Prostate gland (tissue), 2 donors: ENCODE measurements at regions not wholly inside any gene's neighbourhood (a gene's known extent, or its start where the extent isn't known, plus 50 kb on each side); places are given as distances from the start of the nearest gene placed in this dataset.

Source experiments
- DNase-seq: peaks from one replicate; pipeline ENCODE4 v3.0.0-alpha.2; 2019; ENCODE audit warnings: low spot score
- H3K27ac ChIP-seq, 2 donors: fragments of 200-600 bp; sonication (generic); 2 replicates each; pipeline ENCODE4 v1.5.1; 2017 to 2019
- H3K27me3 ChIP-seq: fragments of 200-600 bp; sonication (generic); replicated peaks from 2 replicates; pipeline ENCODE4 v1.5.1; 2019; ENCODE audit not compliant: insufficient read depth
- H3K36me3 ChIP-seq, 2 donors: fragments of 200-600 bp; sonication (generic); 1 replicate in 1 of 2; 2 replicates in 1 of 2; pipeline versions ENCODE4 v1.5.1 to v1.8.1; 2017 to 2019
- H3K4me1 ChIP-seq: fragments of 200-600 bp; sonication (generic); replicated peaks from 2 replicates; pipeline ENCODE4 v1.5.1; 2019
- H3K4me3 ChIP-seq, 2 donors: fragments of 200-600 bp; sonication (generic); 2 replicates each; pipeline ENCODE4 v1.5.1; 2017 to 2019
- H3K9me3 ChIP-seq: fragments of 200-600 bp; sonication (generic); 2 replicates; pipeline ENCODE4 v1.5.1; 2017
- CTCF ChIP-seq, 4 experiments: fragments of 200-600 bp in 2 of 4; fragments of 450-650 bp in 2 of 4; sonication (generic) in 2 of 4; IDR thresholded peaks; 1 replicate in 3 of 4; 2 replicates in 1 of 4; pipeline ENCODE4 v1.5.1; 2016 to 2019; ENCODE audit warnings: antibody characterized with exemption in 4 of 4, mild to moderate bottlenecking in 2 of 4, moderate library complexity in 2 of 4
- POLR2A ChIP-seq: fragments of 450-650 bp; IDR thresholded peaks from one replicate; pipeline ENCODE4 v1.6.1; 2016; ENCODE audit warnings: antibody characterized with exemption, mild to moderate bottlenecking
- POLR2AphosphoS5 ChIP-seq: sonication (generic); formaldehyde crosslinking; IDR thresholded peaks from one replicate; pipeline ENCODE4 v1.6.1; 2017; ENCODE audit warnings: antibody characterized with exemption
- WGBS: methylation state at CpG from one replicate; pipeline ENCODE4 v1.1.5; 2018; 5-methylcytosine and 5-hydroxymethylcytosine counted together
- intact Hi-C: fragments of 100-400 bp; cut with DNase I; formaldehyde crosslinking; loops from one replicate; pipeline ENCODE4 v1.14.2; 2022

GRCh38 chrX:38975368-38975942, 174.2 kb downstream of the MID1IP1 start:
- H3K9me3 ChIP-seq: no peaks in the 10 kb centered on the region
- intact Hi-C loops: no loop called here

GRCh38 chrX:38982370-38982769, 181.1 kb downstream of the MID1IP1 start:
- TF ChIP-seq CTCF (IDR thresholded peaks at IDR 0.05) (no peak), POLR2AphosphoS5 (no peak), POLR2A (no peak)
- no peak overlapping the region for H3K27ac ChIP-seq
- H3K4me1 ChIP-seq: no peaks in the 10 kb centered on the region
- no peak overlapping the region for H3K4me3 ChIP-seq
- no peaks in the 10 kb centered on the region for H3K9me3 ChIP-seq
- H3K36me3 ChIP-seq: no peaks in the 10 kb centered on the region
- H3K27me3 ChIP-seq: no peaks in the 10 kb centered on the region
- 92% methylated on average over 3 of the region's 3 CpGs for WGBS
- intact Hi-C loops: no loop called here
- no peak for DNase-seq

More at GRCh38 chrX:38975368-38975942, 174.2 kb downstream of the MID1IP1 start:
- H3K4me3 ChIP-seq: no peak overlapping the region
- no peaks in the 10 kb centered on the region for H3K4me1 ChIP-seq
- H3K36me3 ChIP-seq: no peaks in the 10 kb centered on the region
- DNase-seq: no peak
- no peak overlapping the region for H3K27ac ChIP-seq
- H3K27me3 ChIP-seq: no peaks in the 10 kb centered on the region
- TF ChIP-seq POLR2A (no peak), POLR2AphosphoS5 (no peak), CTCF (IDR thresholded peaks at IDR 0.05) (no peak)

- H3K27ac ChIP-seq: no peak overlapping the region
These were observed 181.6 kb downstream of the MID1IP1 start for GRCh38 chrX:38982843-38983242.

DNA sequence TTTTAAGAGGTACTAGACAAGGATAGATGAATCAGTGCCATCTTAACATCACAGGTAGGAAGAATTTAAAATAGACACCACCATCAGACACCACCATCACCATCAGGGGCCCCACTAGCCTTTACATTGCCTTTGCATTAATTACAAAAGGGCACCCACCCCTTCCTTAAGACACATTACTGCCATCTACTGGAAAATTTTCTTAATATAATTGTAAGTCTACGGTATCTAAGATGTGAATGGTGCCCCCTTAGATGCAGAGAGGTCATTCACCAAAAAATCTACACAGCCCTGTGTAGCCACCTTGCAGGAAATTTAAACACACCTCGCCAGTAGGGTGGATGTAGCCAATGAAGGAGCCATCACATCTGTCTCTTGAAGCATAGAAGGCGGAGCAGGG, 184.1 kb downstream of the MID1IP1 start:
- Histone ChIP-seq H3K27me3 (no peaks in the 10 kb centered on the region), H3K36me3 (no peaks in the 10 kb centered on the region), H3K4me3 (no peak overlapping the region), H3K27ac (no peak overlapping the region), H3K4me1 (no peaks in the 10 kb centered on the region), H3K9me3 (no peaks in the 10 kb centered on the region)
- DNase-seq: no peak
- intact Hi-C loops: no loop called here
- 64% methylated on average over 3 of the region's 3 CpGs for WGBS
- no peak for TF ChIP-seq POLR2AphosphoS5
- no peak for TF ChIP-seq POLR2A
- TF ChIP-seq CTCF (IDR thresholded peaks at IDR 0.05): no peak

More at GRCh38 chrX:38982843-38983242, 181.6 kb downstream of the MID1IP1 start:
- DNase-seq: no peak
- H3K27me3 ChIP-seq: no peaks in the 10 kb centered on the region
- H3K4me1 ChIP-seq: no peaks in the 10 kb centered on the region
- TF ChIP-seq CTCF (IDR thresholded peaks at IDR 0.05): no peak
- no peak for TF ChIP-seq POLR2A
- TF ChIP-seq POLR2AphosphoS5: no peak
- H3K4me3 ChIP-seq: no peak overlapping the region
- no peaks in the 10 kb centered on the region for H3K9me3 ChIP-seq
- WGBS: 74% methylated on average over 3 of the region's 3 CpGs
- no peaks in the 10 kb centered on the region for H3K36me3 ChIP-seq
- intact Hi-C loops: no loop called here

- intact Hi-C loops: no loop called here
- no peak for DNase-seq
- Histone ChIP-seq H3K27ac (no peak overlapping the region), H3K36me3 (no peaks in the 10 kb centered on the region), H3K4me1 (no peaks in the 10 kb centered on the region), H3K9me3 (no peaks in the 10 kb centered on the region), H3K27me3 (no peaks in the 10 kb centered on the region), H3K4me3 (no peak overlapping the region)
- WGBS: 59% methylated on average over 2 of the region's 2 CpGs
- TF ChIP-seq CTCF (IDR thresholded peaks at IDR 0.05) (no peak), POLR2AphosphoS5 (no peak), POLR2A (no peak)
These were observed 184.7 kb downstream of the MID1IP1 start for GRCh38 chrX:38985945-38986344.
